Fibroblast of villous mesenchyme (primary cell): ENCODE measurements at regions not wholly inside any gene's neighbourhood (a gene's known extent, or its start where the extent isn't known, plus 50 kb on each side); places are given as distances from the start of the nearest gene placed in this dataset. TPM values are rescaled to one million over a fixed set of nuclear protein-coding genes. Genes with fewer than 3 reads are reported as not detected.

ENCODE experiments used
- DNase-seq: peaks from one replicate; pipeline ENCODE4 v3.0.0-alpha.2; 2010; ENCODE audit warnings: low read depth
- H3K4me3 ChIP-seq: 2 replicates; pipeline ENCODE4 v1.5.1; 2011; ENCODE audit warnings: low read depth, mild to moderate bottlenecking, low read length
- small RNA-seq: library from RNA; depleted of rRNA; stranded (forward); fragments of <200 nt; gene quantifications from one replicate; pipeline ENCODE3, GENCODE V24; 2012
- TF ChIP-seq, protein P1 (sequence below): IDR thresholded peaks from 2 replicates; pipeline ENCODE4 v1.5.1; 2012; ENCODE audit warnings: low read depth, mild to moderate bottlenecking, low read length; ENCODE audit not compliant: insufficient read depth

GRCh38 chr7:80286611-80287010 lies 152.0 kb downstream of the GNAI1 start:
- no peak for DNase-seq
- TF ChIP-seq, protein P1, sequence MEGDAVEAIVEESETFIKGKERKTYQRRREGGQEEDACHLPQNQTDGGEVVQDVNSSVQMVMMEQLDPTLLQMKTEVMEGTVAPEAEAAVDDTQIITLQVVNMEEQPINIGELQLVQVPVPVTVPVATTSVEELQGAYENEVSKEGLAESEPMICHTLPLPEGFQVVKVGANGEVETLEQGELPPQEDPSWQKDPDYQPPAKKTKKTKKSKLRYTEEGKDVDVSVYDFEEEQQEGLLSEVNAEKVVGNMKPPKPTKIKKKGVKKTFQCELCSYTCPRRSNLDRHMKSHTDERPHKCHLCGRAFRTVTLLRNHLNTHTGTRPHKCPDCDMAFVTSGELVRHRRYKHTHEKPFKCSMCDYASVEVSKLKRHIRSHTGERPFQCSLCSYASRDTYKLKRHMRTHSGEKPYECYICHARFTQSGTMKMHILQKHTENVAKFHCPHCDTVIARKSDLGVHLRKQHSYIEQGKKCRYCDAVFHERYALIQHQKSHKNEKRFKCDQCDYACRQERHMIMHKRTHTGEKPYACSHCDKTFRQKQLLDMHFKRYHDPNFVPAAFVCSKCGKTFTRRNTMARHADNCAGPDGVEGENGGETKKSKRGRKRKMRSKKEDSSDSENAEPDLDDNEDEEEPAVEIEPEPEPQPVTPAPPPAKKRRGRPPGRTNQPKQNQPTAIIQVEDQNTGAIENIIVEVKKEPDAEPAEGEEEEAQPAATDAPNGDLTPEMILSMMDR = no peak
- no peak overlapping the region for H3K4me3 ChIP-seq

GRCh38 chr7:80284855-80285254 lies 150.2 kb downstream of the GNAI1 start:
- H3K4me3 ChIP-seq = no peak overlapping the region
- peak; percentile 97 for DNase-seq
- TF ChIP-seq, protein P1 = no peak

DNA sequence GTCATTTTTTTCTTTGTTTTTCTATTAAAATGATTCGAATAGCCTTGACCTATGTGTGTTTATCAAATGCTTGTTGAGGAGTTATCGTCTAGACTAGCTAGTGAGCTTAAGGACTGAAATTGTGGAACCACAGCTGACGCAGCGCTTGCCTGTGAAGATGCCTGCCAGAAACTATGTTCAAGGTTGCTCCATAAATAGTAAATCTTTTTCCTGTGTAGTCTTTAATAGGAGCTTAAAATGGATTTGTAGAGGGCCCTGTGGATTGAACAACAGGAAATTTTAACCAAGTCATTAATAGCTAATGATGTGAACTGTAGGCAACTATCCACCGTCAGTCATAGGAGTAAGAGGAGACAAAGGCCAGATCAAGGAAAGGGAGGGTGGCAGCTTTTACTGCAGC lies 145.1 kb downstream of the GNAI1 start:
- TF ChIP-seq, protein P1 = no peak

GRCh38 chr7:80278737-80279136 lies 144.1 kb downstream of the GNAI1 start:
- TF ChIP-seq, protein P1 = no peak
- no peak for DNase-seq
- no peak overlapping the region for H3K4me3 ChIP-seq

More for the DNA sequence above, 145.1 kb downstream of the GNAI1 start:
- H3K4me3 ChIP-seq = no peak overlapping the region
- DNase-seq = peak; percentile 99

GRCh38 chr7:80277434-80278427 lies 143.1 kb downstream of the GNAI1 start:
- peak; percentile 92 for DNase-seq
- TF ChIP-seq, protein P1 = no peak

More at GRCh38 chr7:80277434-80278427, 143.1 kb downstream of the GNAI1 start:
- H3K4me3 ChIP-seq = no peak overlapping the region

Small RNAs in the stretch of these regions (small RNA-seq; reads per million reads assigned to genes)
- gene RN7SL35P (not detected), gene SNRPBP1 (not detected)
